K562 (cell line): ENCODE measurements at regions not wholly inside any gene's neighbourhood (a gene's known extent, or its start where the extent isn't known, plus 50 kb on each side); places are given as distances from the start of the nearest gene placed in this dataset.
"Not testable (repeated sequence)": the region's sequence is repeated elsewhere in the genome, so short reads cannot be mapped to it uniquely, and the experiment has no call there.

Experiments used
- ATAC-seq: fragments of 200-7000 bp; cut with Tn5 transposase; 3 replicates; pipeline ENCODE4 v1.9.1; 2020; ENCODE audit warnings: moderate library complexity
- BruUV-seq: library from RNA; stranded (reverse); fragments of 400-500 nt; replicated peaks from 2 replicates; lab custom pipeline; 2021; lab: Mats Ljungman, UMichigan
- CTCF ChIA-PET: fragments of 300-600 bp; formaldehyde crosslinking; extraction: SDS; loops from one replicate; lab custom pipeline; 2021; ENCODE audit warnings: low intra/inter-chr PET ratio; lab: Yijun Ruan, JAX
- POLR2A ChIA-PET: fragments of 300-600, 350-650 bp; sonication (Branson Sonifier 250); formaldehyde crosslinking; extraction: SDS; loops from one replicate; lab custom pipeline; 2021; ENCODE audit warnings: antibody characterized with exemption, inconsistent platforms; lab: Yijun Ruan, JAX
- DNase-seq, 4 experiments: peaks; one replicate each; pipeline versions ENCODE4 v3.0.0 to v3.0.0-alpha.2; 2011 to 2018; ENCODE audit warnings: low spot score in 3 of 4, mixed read lengths in 3 of 4; ENCODE audit errors: extremely low read depth in 1 of 4
- FAIRE-seq: peaks from 2 replicates; lab custom pipeline; 2011; peaks lifted over from hg19 to GRCh38; lab: Jason Lieb, UNC
- H2AFZ ChIP-seq: 2 replicates; pipeline ENCODE4 v1.6.0; 2011; ENCODE audit warnings: low read depth, low read length, control low read depth, inconsistent platforms
- H3K27ac ChIP-seq: fragments of 200-600 bp; 3 replicates; pipeline ENCODE4 v1.8.0; 2011; ENCODE audit warnings: low read depth, mild to moderate bottlenecking, control low read depth, inconsistent platforms, low read length, moderate library complexity, mixed read lengths; ENCODE audit errors: extremely low read depth
- H3K27me3 ChIP-seq, 2 experiments: fragments of 300-600 bp in 1 of 2; 2 replicates in 1 of 2; 3 replicates in 1 of 2; pipeline versions ENCODE4 v1.6.0 to v1.8.0; 2011; ENCODE audit warnings: inconsistent platforms in 2 of 2, low read length in 2 of 2, mild to moderate bottlenecking in 1 of 2, mixed read lengths in 1 of 2, moderate library complexity in 1 of 2; ENCODE audit not compliant: control insufficient read depth in 2 of 2, insufficient read depth in 2 of 2
- H3K36me3 ChIP-seq: fragments of 300-600 bp; 3 replicates; pipeline ENCODE4 v1.8.0; 2011; ENCODE audit warnings: mild to moderate bottlenecking, low read length, inconsistent platforms; ENCODE audit not compliant: control insufficient read depth, insufficient read depth
- H3K4me1 ChIP-seq, 2 experiments: fragments of 200-600 bp in 1 of 2; replicated peaks in 1 of 2; 2 replicates in 1 of 2; 3 replicates in 1 of 2; pipeline versions ENCODE4 v1.5.1 to v1.8.0; 2011; ENCODE audit warnings: inconsistent platforms in 2 of 2, low read length in 2 of 2, mild to moderate bottlenecking in 1 of 2, mixed read lengths in 1 of 2, moderate library complexity in 1 of 2; ENCODE audit not compliant: control insufficient read depth in 2 of 2, insufficient read depth in 2 of 2
- H3K4me2 ChIP-seq: 2 replicates; pipeline ENCODE4 v1.6.1; 2011; ENCODE audit warnings: low read length, control low read depth, inconsistent platforms, mixed read lengths; ENCODE audit not compliant: insufficient read depth
- H3K4me3 ChIP-seq: fragments of 200-600 bp; sonication (generic), shearing (Covaris generic); 2 replicates; pipeline ENCODE4 v1.5.1; 2016; ENCODE audit warnings: control low read depth, inconsistent platforms
- H3K79me2 ChIP-seq: fragments of 200-600 bp; 3 replicates; pipeline ENCODE4 v1.8.0; 2011; ENCODE audit warnings: low read length, inconsistent platforms; ENCODE audit not compliant: control insufficient read depth, insufficient read depth
- H3K9ac ChIP-seq, 2 experiments: 2 replicates each; pipeline versions ENCODE4 v1.6.0 to v1.6.1; 2011; ENCODE audit warnings: low read depth in 2 of 2, low read length in 2 of 2, control low read depth in 1 of 2, inconsistent platforms in 1 of 2, mild to moderate bottlenecking in 1 of 2, mixed read lengths in 1 of 2; ENCODE audit not compliant: insufficient read depth in 1 of 2
- H3K9me1 ChIP-seq: one replicate; pipeline ENCODE4 v1.6.0; 2011; ENCODE audit warnings: inconsistent platforms, mild to moderate bottlenecking, low read length, moderate library complexity; ENCODE audit not compliant: control insufficient read depth, insufficient read depth
- H3K9me3 ChIP-seq: replicated peaks from 2 replicates; pipeline ENCODE4 v1.5.1; 2011; ENCODE audit warnings: low read depth, low read length, inconsistent platforms; ENCODE audit not compliant: control insufficient read depth, insufficient read depth
- H4K20me1 ChIP-seq: replicated peaks from 2 replicates; pipeline ENCODE4 v1.6.1; 2011; ENCODE audit warnings: low read length, inconsistent platforms, mixed read lengths; ENCODE audit not compliant: control insufficient read depth, insufficient read depth
- CBX3 ChIP-seq, 2 experiments: IDR thresholded peaks; 1 replicate in 1 of 2; 2 replicates in 1 of 2; pipeline ENCODE4 v1.6.1; 2012; ENCODE audit warnings: inconsistent platforms in 2 of 2, low read length in 2 of 2, borderline replicate concordance in 1 of 2, control low read depth in 1 of 2
- PCBP1 ChIP-seq: fragments of 200-400 bp; formaldehyde crosslinking; IDR thresholded peaks from 2 replicates; pipeline ENCODE4 v1.6.1; 2018; ENCODE audit warnings: mild to moderate bottlenecking, low read depth, low read length; ENCODE audit not compliant: poor library complexity, severe bottlenecking
- POLR3A ChIP-seq: IDR thresholded peaks from 2 replicates; pipeline ENCODE4 v1.6.1; 2011; ENCODE audit warnings: borderline replicate concordance, mild to moderate bottlenecking, moderate library complexity; ENCODE audit not compliant: insufficient read length, insufficient read depth; ENCODE audit errors: extremely low read depth
- TRIM24 ChIP-seq, 2 experiments: fragments of 450-650 bp; IDR thresholded peaks; 2 replicates each; pipeline ENCODE4 v1.6.1; 2016
- ZNF184 ChIP-seq: sonication (generic); formaldehyde crosslinking; IDR thresholded peaks from 2 replicates; pipeline ENCODE4 v1.5.0; 2020; ENCODE audit warnings: missing genetic modification reagents
- WGBS: fragments of 100-300 bp; shearing (Covaris generic); methylation state at CpG from one replicate; pipeline ENCODE4 v1.1.6; 2016; ENCODE audit warnings: low coverage, mixed read lengths; ENCODE audit not compliant: insufficient coverage; ENCODE audit errors: missing lambda C conversion rate; 5-methylcytosine and 5-hydroxymethylcytosine counted together
- in situ Hi-C: fragments of 300-500 bp; cut with MboI; formaldehyde crosslinking; loops from 4 replicates; pipeline ENCODE4 v1.15.0; 2018; ENCODE audit warnings: inconsistent platforms, mixed read lengths
- intact Hi-C: fragments of 100-400 bp; cut with micrococcal nuclease; formaldehyde crosslinking; loops from 2 replicates; pipeline ENCODE4 v1.14.2; 2022
- TF ChIP-seq, protein P1 (sequence below), 3 experiments: fragments of 200-800 bp in 1 of 3; sonication (Bioruptor generic) in 1 of 3; sonication (generic) in 1 of 3; formaldehyde crosslinking in 1 of 3; IDR thresholded peaks; 2 replicates each; pipeline versions ENCODE4 v1.6.1 to v1.8.0; 2016 to 2022; ENCODE audit warnings: mild to moderate bottlenecking in 2 of 3, missing compliant biosample characterization in 2 of 3, missing genetic modification characterization in 2 of 3, missing genetic modification reagents in 1 of 3
- TF ChIP-seq, protein P2 (sequence below): sonication (generic); formaldehyde crosslinking; IDR thresholded peaks from 2 replicates; pipeline ENCODE4 v1.8.0; 2022; ENCODE audit warnings: mild to moderate bottlenecking, low read depth, missing genetic modification reagents
- TF ChIP-seq, protein P3 (sequence below): fragments of 450-650 bp; IDR thresholded peaks from 2 replicates; pipeline ENCODE4 v1.6.1; 2016; ENCODE audit warnings: low read depth

DNA sequence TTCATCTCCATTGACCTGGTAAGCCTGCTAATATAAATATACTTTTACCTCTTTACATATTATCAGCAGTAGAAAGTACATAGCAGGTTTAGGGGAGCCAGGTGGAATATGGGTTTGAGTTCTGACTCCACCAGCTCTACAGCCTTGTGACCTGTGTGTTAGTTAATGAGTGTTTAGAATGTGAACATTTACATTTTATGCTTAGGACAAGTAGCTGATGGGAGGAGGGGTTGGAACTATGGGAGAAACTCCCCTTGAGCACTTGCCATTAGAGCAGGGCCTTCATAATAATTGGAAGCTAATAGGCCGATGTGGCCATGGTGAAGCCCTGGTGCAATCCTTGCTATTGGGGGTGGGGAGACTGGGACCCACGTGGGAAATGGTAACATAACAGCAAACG, 148.3 kb upstream of the NTRK2 start (continued):
- TF ChIP-seq PCBP1 (no peak), POLR3A (no peak), TRIM24 (IDR thresholded peaks at IDR 0.05) (no peak), ZNF184 (CRISPR knock-in tag) (no peak), CBX3 (IDR thresholded peaks at IDR 0.05; ENCODE audit: borderline replicate concordance in 1 of 2, low read length in 2 of 2) (no peak)
- TF ChIP-seq, protein P1, sequence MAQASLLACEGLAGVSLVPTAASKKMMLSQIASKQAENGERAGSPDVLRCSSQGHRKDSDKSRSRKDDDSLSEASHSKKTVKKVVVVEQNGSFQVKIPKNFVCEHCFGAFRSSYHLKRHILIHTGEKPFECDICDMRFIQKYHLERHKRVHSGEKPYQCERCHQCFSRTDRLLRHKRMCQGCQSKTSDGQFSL (CRISPR knock-in tag; IDR thresholded peaks at IDR 0.05), result no peak
- TF ChIP-seq, protein P1 (tag; IDR thresholded peaks at IDR 0.05), result no peak
- TF ChIP-seq, protein P2, sequence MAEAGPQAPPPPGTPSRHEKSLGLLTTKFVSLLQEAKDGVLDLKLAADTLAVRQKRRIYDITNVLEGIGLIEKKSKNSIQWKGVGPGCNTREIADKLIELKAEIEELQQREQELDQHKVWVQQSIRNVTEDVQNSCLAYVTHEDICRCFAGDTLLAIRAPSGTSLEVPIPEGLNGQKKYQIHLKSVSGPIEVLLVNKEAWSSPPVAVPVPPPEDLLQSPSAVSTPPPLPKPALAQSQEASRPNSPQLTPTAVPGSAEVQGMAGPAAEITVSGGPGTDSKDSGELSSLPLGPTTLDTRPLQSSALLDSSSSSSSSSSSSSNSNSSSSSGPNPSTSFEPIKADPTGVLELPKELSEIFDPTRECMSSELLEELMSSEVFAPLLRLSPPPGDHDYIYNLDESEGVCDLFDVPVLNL (CRISPR knock-in tag), result no peak
- TF ChIP-seq, protein P3, sequence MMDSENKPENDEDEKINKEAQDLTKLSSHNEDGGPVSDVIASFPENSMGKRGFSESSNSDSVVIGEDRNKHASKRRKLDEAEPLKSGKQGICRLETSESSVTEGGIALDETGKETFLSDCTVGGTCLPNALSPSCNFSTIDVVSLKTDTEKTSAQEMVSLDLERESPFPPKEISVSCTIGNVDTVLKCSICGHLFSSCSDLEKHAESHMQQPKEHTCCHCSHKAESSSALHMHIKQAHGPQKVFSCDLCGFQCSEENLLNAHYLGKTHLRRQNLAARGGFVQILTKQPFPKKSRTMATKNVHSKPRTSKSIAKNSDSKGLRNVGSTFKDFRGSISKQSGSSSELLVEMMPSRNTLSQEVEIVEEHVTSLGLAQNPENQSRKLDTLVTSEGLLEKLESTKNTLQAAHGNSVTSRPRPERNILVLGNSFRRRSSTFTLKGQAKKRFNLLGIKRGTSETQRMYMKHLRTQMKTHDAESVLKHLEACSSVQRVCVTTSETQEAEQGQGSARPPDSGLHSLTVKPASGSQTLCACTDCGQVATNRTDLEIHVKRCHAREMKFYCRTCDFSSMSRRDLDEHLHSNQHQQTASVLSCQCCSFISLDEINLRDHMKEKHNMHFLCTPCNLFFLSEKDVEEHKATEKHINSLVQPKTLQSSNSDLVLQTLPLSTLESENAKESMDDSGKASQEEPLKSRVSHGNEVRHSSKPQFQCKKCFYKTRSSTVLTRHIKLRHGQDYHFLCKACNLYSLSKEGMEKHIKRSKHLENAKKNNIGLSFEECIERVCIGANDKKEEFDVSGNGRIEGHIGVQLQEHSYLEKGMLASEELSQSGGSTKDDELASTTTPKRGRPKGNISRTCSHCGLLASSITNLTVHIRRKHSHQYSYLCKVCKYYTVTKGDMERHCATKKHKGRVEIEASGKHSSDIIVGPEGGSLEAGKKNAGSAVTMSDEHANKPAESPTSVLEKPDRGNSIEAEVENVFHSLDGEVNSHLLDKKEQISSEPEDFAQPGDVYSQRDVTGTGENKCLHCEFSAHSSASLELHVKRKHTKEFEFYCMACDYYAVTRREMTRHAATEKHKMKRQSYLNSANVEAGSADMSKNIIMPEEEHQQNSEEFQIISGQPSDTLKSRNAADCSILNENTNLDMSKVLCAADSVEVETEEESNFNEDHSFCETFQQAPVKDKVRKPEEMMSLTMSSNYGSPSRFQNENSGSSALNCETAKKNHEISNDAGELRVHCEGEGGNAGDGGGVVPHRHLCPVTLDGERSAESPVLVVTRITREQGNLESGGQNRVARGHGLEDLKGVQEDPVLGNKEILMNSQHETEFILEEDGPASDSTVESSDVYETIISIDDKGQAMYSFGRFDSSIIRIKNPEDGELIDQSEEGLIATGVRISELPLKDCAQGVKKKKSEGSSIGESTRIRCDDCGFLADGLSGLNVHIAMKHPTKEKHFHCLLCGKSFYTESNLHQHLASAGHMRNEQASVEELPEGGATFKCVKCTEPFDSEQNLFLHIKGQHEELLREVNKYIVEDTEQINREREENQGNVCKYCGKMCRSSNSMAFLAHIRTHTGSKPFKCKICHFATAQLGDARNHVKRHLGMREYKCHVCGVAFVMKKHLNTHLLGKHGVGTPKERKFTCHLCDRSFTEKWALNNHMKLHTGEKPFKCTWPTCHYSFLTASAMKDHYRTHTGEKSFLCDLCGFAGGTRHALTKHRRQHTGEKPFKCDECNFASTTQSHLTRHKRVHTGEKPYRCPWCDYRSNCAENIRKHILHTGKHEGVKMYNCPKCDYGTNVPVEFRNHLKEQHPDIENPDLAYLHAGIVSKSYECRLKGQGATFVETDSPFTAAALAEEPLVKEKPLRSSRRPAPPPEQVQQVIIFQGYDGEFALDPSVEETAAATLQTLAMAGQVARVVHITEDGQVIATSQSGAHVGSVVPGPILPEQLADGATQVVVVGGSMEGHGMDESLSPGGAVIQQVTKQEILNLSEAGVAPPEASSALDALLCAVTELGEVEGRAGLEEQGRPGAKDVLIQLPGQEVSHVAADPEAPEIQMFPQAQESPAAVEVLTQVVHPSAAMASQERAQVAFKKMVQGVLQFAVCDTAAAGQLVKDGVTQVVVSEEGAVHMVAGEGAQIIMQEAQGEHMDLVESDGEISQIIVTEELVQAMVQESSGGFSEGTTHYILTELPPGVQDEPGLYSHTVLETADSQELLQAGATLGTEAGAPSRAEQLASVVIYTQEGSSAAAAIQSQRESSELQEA, result no peak

DNA sequence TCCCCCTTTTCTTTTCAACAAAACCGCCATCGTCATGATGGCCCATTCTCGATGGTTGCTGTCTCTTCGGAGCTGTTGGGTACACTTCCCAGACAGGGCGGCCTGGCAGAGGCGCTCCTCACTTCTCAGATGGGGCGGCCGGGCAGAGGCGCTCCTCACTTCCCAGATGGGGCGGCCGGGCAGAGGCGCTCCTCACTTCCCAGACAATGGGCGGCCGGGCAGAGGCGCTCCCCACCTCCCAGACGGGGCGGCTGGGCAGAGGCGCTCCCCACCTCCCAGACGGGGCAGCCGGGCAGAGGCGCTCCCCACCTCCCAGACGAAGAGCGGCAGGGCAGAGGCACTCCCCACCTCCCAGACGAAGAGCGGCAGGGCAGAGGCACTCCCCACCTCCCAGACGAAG, 143.3 kb upstream of the NTRK2 start:
- H3K4me1 ChIP-seq, H3K4me2 ChIP-seq, DNase-seq, H3K79me2 ChIP-seq, H3K36me3 ChIP-seq, H4K20me1 ChIP-seq, H3K9ac ChIP-seq, H3K27ac ChIP-seq, intact Hi-C loops, H2AFZ ChIP-seq, BruUV-seq, in situ Hi-C loops, FAIRE-seq, CTCF ChIA-PET, H3K9me1 ChIP-seq, POLR2A ChIA-PET, H3K4me3 ChIP-seq, H3K9me3 ChIP-seq, ATAC-seq, H3K27me3 ChIP-seq: not testable (repeated sequence)
- 14% methylated on average over 8 of the region's 26 CpGs for WGBS
